Thyroid gland (tissue), 4 donors: ENCODE measurements at regions not wholly inside any gene's neighbourhood (a gene's known extent, or its start where the extent isn't known, plus 50 kb on each side); places are given as distances from the start of the nearest gene placed in this dataset.

Experiments
- DNase-seq, 2 donors: peaks; one replicate each; pipeline ENCODE4 v3.0.0-alpha.2; 2019
- H3K27ac ChIP-seq, 3 donors: fragments of 200-600 bp; sonication (generic); 1 replicate in 2 of 3; 2 replicates in 1 of 3; pipeline ENCODE4 v1.5.1; 2016 to 2019; ENCODE audit warnings: mild to moderate bottlenecking in 1 of 3, moderate library complexity in 1 of 3
- H3K27me3 ChIP-seq: fragments of 200-600 bp; sonication (generic); one replicate; pipeline ENCODE4 v1.5.1; 2019
- H3K36me3 ChIP-seq, 2 donors: fragments of 200-600 bp; sonication (generic); one replicate each; pipeline ENCODE4 v1.5.1; 2016 to 2019
- H3K4me1 ChIP-seq, 2 donors: fragments of 200-600 bp; sonication (generic); one replicate each; pipeline ENCODE4 v1.5.1; 2017 to 2019
- H3K4me3 ChIP-seq, 3 donors: fragments of 200-600 bp; sonication (generic); replicated peaks in 1 of 3; 1 replicate in 2 of 3; 2 replicates in 1 of 3; pipeline ENCODE4 v1.5.1; 2016; ENCODE audit warnings: mild to moderate bottlenecking in 1 of 3
- H3K9me3 ChIP-seq: fragments of 200-600 bp; sonication (generic); one replicate; pipeline ENCODE4 v1.5.1; 2017
- POLR2A ChIP-seq, 2 donors: fragments of 450-650 bp; IDR thresholded peaks; one replicate each; pipeline ENCODE4 v1.6.1; 2017; ENCODE audit warnings: antibody characterized with exemption in 2 of 2, mild to moderate bottlenecking in 2 of 2, moderate library complexity in 1 of 2
- WGBS, 2 donors: methylation state at CpG; one replicate each; pipeline ENCODE4 v1.1.5; 2017; 5-methylcytosine and 5-hydroxymethylcytosine counted together
- intact Hi-C: fragments of 100-400 bp; cut with DNase I; formaldehyde crosslinking; loops from one replicate; pipeline ENCODE4 v1.15.1; 2023
- TF ChIP-seq, protein P1 (sequence below), 6 experiments: fragments of 200-600 bp in 3 of 6; fragments of 450-650 bp in 3 of 6; sonication (generic) in 3 of 6; IDR thresholded peaks; one replicate each; pipeline ENCODE4 v1.5.1; 2016 to 2019; ENCODE audit warnings: antibody characterized with exemption in 6 of 6, mild to moderate bottlenecking in 2 of 6, inconsistent platforms in 1 of 6, moderate library complexity in 1 of 6

DNA sequence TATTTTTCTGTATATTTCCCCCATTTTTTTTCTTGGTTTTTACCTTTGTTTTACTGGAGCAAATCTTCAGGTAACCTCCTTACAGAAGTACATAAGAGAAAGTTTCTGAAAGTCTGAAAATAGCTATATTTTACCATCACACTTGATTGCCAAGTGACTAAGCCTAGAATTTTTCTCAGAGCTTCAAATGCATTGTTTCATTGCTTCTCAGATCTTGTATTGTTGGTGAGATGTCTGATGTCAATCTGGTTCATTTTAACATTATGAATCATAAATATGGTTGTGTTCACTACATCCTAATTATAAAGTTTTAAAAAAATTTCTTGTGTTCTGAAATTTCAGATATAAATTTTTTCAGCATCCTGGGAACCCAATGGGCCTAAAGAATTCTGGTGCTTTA lies 228.2 kb downstream of the AHR start:
- Histone ChIP-seq H3K36me3 (no peaks in the 10 kb centered on the region), H3K4me3 (no peak overlapping the region), H3K4me1 (peaks cover 10 to 23% of the 10 kb centered on the region in 2 donors), H3K9me3 (no peaks in the 10 kb centered on the region), H3K27me3 (no peaks in the 10 kb centered on the region), H3K27ac (no peak overlapping the region)
- intact Hi-C loops: no loop called here
- TF ChIP-seq POLR2A (IDR thresholded peaks at IDR 0.05): no peak
- TF ChIP-seq, protein P1, sequence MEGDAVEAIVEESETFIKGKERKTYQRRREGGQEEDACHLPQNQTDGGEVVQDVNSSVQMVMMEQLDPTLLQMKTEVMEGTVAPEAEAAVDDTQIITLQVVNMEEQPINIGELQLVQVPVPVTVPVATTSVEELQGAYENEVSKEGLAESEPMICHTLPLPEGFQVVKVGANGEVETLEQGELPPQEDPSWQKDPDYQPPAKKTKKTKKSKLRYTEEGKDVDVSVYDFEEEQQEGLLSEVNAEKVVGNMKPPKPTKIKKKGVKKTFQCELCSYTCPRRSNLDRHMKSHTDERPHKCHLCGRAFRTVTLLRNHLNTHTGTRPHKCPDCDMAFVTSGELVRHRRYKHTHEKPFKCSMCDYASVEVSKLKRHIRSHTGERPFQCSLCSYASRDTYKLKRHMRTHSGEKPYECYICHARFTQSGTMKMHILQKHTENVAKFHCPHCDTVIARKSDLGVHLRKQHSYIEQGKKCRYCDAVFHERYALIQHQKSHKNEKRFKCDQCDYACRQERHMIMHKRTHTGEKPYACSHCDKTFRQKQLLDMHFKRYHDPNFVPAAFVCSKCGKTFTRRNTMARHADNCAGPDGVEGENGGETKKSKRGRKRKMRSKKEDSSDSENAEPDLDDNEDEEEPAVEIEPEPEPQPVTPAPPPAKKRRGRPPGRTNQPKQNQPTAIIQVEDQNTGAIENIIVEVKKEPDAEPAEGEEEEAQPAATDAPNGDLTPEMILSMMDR (IDR thresholded peaks at IDR 0.05): no peak
- no peak for DNase-seq

DNA sequence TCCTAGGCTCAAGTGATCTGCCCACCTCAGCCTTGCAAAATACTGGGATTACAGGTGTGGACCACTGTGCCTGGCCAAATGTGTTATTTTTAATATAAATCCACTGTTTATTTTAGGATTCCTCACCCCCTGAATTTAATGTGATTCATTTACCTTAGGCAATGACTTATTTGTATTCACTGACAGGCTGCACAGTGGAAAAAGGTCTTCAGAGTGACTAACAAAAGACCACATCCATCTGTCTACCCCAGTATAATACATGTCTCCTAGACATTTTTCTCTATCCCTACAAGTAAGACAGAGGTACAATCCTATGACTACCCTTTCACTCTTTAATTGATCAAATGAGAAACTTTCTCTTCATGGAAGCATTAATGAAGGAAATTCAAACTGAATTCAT lies 230.2 kb downstream of the AHR start:
- H3K27ac ChIP-seq: no peak overlapping the region
- H3K9me3 ChIP-seq: no peaks in the 10 kb centered on the region
- H3K27me3 ChIP-seq: no peaks in the 10 kb centered on the region
- TF ChIP-seq POLR2A (IDR thresholded peaks at IDR 0.05): no peak
- TF ChIP-seq, protein P1 (IDR thresholded peaks at IDR 0.05): no peak
- no peaks in the 10 kb centered on the region for H3K36me3 ChIP-seq
- intact Hi-C loops: no loop called here
- H3K4me3 ChIP-seq: no peak overlapping the region
- H3K4me1 ChIP-seq: peaks cover 3 to 12% of the 10 kb centered on the region in 2 donors
- no peak for DNase-seq

DNA sequence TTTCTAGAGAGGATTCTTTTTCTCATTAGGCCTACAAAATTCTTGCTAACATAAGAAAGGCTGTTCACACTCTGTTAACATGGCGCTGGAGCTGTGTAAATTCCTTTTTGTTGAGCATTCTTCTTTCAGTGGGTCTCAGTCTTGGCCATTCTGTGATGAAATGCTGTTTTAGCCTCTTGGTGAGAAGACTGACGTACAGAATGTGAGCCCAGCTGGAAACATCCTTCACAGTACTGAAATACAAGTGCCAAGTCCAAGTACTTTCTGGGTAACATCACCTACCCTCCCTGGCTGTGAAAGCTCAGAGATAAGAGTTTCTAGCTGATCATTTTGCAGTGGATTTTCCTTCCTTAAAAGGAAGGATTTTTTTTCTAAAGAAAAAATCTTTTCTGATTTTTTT lies 231.8 kb downstream of the AHR start:
- Histone ChIP-seq H3K36me3 (no peaks in the 10 kb centered on the region), H3K4me3 (no peak overlapping the region), H3K4me1 (no peaks in the 10 kb centered on the region), H3K9me3 (no peaks in the 10 kb centered on the region), H3K27me3 (no peaks in the 10 kb centered on the region), H3K27ac (no peak overlapping the region)
- intact Hi-C loops: no loop called here
- no peak for TF ChIP-seq POLR2A (IDR thresholded peaks at IDR 0.05)
- TF ChIP-seq, protein P1 (IDR thresholded peaks at IDR 0.05): no peak
- DNase-seq: no peak
- WGBS, 2 donors: 81 to 83% methylated on average over 2 of the region's 2 CpGs

DNA sequence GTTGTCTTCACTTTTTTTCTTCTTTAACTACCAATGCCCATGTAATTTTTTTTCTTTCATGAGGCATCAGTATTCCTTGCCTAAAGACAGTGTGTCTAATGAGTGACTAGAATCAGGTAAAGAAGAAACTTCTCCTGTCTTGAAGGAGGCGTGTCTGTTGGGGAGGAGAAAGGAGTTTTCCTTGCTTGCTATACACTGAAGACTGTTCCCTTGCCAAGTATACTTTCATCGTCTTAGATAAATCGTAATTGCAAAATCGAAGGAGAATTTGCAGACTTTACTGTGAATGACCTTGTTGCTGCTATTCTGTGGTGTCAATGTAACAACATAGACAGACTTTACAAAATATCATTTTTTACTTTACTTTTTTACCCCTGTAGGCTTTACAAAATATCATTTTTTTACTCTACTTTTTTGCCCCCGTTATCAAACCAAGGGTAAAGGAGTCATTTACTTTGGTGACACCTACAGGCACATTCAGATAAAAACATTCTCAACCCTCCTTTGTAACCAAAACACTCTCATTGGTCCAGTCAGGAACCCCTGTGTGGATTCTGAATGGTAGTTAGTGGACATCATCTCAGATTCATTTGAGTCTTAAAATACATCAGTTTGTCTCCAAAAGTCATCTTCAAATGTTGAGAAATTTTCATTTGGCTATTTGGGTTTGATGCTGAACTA lies 232.4 kb downstream of the AHR start:
- WGBS, 2 donors: 73 to 75% methylated on average over 5 of the region's 5 CpGs
- H3K4me3 ChIP-seq: no peak overlapping the region
- no peak for TF ChIP-seq POLR2A (IDR thresholded peaks at IDR 0.05)
- TF ChIP-seq, protein P1 (IDR thresholded peaks at IDR 0.05): peak in 3 of 6 experiments; percentile 45 to 57 (median 49)
- H3K36me3 ChIP-seq: no peaks in the 10 kb centered on the region
- H3K27me3 ChIP-seq: no peaks in the 10 kb centered on the region
- no peaks in the 10 kb centered on the region for H3K9me3 ChIP-seq
- intact Hi-C loops: no loop called here
- DNase-seq: no peak
- H3K27ac ChIP-seq: no peak overlapping the region
- no peaks in the 10 kb centered on the region for H3K4me1 ChIP-seq

DNA sequence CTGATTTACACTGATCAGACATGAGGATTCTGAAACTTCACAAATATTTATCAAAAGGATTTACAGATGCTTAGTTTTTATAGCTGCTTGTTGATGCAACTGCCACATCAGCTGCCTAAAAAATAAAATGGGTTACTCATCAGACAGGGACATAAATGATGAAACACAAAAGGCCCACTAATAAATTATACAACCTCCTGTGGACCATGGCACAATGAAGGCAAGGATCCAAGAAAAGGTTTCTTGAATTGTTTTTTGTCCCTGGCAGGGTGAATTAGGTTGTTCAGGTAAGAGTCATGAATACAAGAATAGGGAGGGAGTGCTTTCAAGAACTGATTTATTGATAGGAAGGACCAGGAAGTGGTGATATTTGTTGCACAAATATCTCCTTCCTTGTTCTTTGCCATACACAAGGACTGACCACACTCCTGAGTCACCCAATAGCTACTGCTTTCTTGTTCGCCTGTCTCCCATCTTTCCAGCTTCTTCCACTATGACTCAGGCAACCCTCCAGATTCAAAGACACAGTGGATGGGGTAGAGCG lies 234.5 kb downstream of the AHR start:
- intact Hi-C loops: no loop called here
- no peak for TF ChIP-seq POLR2A (IDR thresholded peaks at IDR 0.05)
- TF ChIP-seq, protein P1 (IDR thresholded peaks at IDR 0.05): no peak
- Histone ChIP-seq H3K4me1 (no peaks in the 10 kb centered on the region), H3K4me3 (no peak overlapping the region), H3K36me3 (no peaks in the 10 kb centered on the region), H3K27ac (no peak overlapping the region), H3K27me3 (no peaks in the 10 kb centered on the region), H3K9me3 (no peaks in the 10 kb centered on the region)
- DNase-seq: no peak
- 80 to 91% methylated on average over 2 of the region's 2 CpGs for WGBS, 2 donors
